ENCODE measurements at regions not wholly inside any gene's neighbourhood (a gene's known extent, or its start where the extent isn't known, plus 50 kb on each side); places are given as distances from the start of the nearest gene placed in this dataset.

GRCh38 chr10:126731610-126731990 is 61.1 kb upstream of the C10orf90 start:
- peak in 1 of 2 donors; percentile 3 for TF ChIP-seq CTCF (IDR thresholded peaks at IDR 0.05)
- TF ChIP-seq POLR2A (IDR thresholded peaks at IDR 0.05) = no peak
- no peak for TF ChIP-seq POLR2AphosphoS5 (IDR thresholded peaks at IDR 0.05)
- TF ChIP-seq EP300 (IDR thresholded peaks at IDR 0.05) = no peak
